ENCODE measurements at regions not wholly inside any gene's neighbourhood (a gene's known extent, or its start where the extent isn't known, plus 50 kb on each side); places are given as distances from the start of the nearest gene placed in this dataset.

DNA sequence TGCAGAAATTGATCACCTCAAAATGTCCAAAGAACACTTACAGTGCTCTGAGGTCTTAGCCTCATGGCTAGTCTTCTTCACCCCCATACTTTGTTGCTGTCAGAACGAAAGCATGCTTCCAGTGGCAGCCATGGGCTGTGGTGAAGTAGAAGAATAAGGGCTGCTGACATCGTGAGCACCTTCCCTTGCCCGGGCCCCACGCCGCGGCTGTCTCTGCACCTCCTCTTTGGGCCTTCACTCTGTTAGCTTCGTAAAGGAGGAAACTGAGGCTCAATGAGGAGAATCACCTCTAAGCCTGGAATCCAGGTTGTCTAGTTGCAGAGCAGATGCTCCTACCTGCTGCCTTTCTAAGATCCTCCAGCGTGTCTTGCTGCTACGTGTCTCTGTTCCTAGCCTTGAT lies 139.5 kb upstream of the SLC28A3 start:
- Histone ChIP-seq H3K4me3 (ENCODE audit: low read length in 2 of 2) (no peak overlapping the region), H3K4me1 (ENCODE audit: insufficient read depth, low read length) (no peaks in the 10 kb centered on the region), H3K27me3 (ENCODE audit: insufficient read depth, low read length) (no peaks in the 10 kb centered on the region), H3K9me3 (ENCODE audit: control insufficient read depth in 1 of 2, low read length in 2 of 2) (no peaks in the 10 kb centered on the region), H3K27ac (ENCODE audit: low read depth, low read length) (no peak overlapping the region), H3K36me3 (ENCODE audit: insufficient read depth, low read length) (no peaks in the 10 kb centered on the region)
- ChIA-PET POLR2A (ENCODE audit: partially characterized antibody) (no interaction called here), CTCF (ENCODE audit: partially characterized antibody) (no interaction called here)
- Mint-ChIP-seq H3K9me3 (peaks cover 0 to 5% (median 1%) of the 10 kb centered on the region in 8 donors), H3K4me1 (no peaks in the 10 kb centered on the region), H3K27ac (no peak overlapping the region), H3K27me3 (no peaks in the 10 kb centered on the region), H3K36me3 (no peaks in the 10 kb centered on the region), H3K4me3 (no peak overlapping the region)
- DNase-seq, result no peak
- intact Hi-C loops (cut with micrococcal nuclease), result no loop called here

DNA sequence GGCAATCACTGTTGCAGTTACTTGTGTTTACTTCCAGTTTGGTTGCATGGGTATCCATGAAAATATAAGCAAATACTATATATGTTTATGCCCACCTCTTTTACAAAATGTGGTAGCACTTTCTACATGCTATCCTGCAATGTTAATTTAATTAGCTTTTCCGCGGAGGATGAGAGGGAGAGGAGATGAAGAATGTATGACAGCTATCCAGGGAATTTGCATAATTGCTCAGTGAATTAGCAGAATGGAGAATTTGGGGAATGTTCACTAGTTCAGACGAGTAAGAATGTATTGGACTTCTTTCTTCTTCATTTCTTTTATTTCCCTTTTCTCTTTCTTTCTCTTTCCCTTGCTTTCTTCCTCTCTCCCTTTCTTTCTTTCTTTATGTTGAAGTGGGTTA lies 140.7 kb upstream of the SLC28A3 start:
- H3K27me3 ChIP-seq (ENCODE audit: insufficient read depth, low read length), result no peaks in the 10 kb centered on the region
- Mint-ChIP-seq H3K36me3 (no peaks in the 10 kb centered on the region), H3K9me3 (peaks cover 0 to 5% (median 1%) of the 10 kb centered on the region in 8 donors), H3K4me1 (no peaks in the 10 kb centered on the region), H3K27ac (no peak overlapping the region), H3K27me3 (no peaks in the 10 kb centered on the region), H3K4me3 (no peak overlapping the region)
- no peaks in the 10 kb centered on the region for H3K36me3 ChIP-seq (ENCODE audit: insufficient read depth, low read length)
- DNase-seq, result no peak
- intact Hi-C loops (cut with micrococcal nuclease), result no loop called here
- no peak overlapping the region for H3K4me3 ChIP-seq (ENCODE audit: low read length in 2 of 2)
- H3K4me1 ChIP-seq (ENCODE audit: insufficient read depth, low read length), result no peaks in the 10 kb centered on the region
- ChIA-PET CTCF (ENCODE audit: partially characterized antibody) (no interaction called here), POLR2A (ENCODE audit: partially characterized antibody) (no interaction called here)
- H3K27ac ChIP-seq (ENCODE audit: low read depth, low read length), result no peak overlapping the region
- H3K9me3 ChIP-seq (ENCODE audit: control insufficient read depth in 1 of 2, low read length in 2 of 2), result no peaks in the 10 kb centered on the region

DNA sequence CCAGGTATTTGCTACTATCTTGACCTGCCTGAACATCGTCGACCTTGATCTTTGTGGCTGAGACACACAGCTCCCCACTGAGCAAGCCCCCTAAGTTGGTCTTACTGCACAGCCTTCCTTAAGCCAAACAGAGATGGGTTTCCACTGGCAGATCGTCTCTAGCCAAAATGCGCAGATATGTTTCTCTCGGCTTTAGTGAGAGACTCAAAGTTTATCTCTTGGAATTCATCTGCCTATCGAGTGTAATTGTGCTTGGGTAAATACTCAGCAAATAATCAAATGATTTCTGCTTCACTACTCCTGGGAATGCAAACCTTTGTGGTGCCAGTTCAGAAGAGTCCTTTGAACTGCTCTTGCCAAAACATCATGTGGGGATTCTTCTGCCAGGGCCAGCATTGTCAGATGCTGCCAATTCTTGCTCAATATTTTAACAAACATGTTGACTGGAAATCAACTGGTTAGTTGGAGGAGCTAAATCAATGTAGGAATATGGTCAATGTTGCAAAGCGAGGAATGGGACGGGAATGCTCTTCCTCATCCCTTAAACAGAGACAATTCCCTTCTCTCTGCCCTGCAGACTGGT lies 141.2 kb upstream of the SLC28A3 start:
- intact Hi-C loops (cut with micrococcal nuclease), result no loop called here
- POLR2A ChIA-PET (ENCODE audit: partially characterized antibody), result no interaction called here
- CTCF ChIA-PET (ENCODE audit: partially characterized antibody), result no interaction called here
- DNase-seq, result no peak
- Mint-ChIP-seq H3K27ac (no peak overlapping the region), H3K4me1 (no peaks in the 10 kb centered on the region), H3K4me3 (no peak overlapping the region), H3K9me3 (peaks cover 0 to 4% (median 1%) of the 10 kb centered on the region in 8 donors), H3K36me3 (no peaks in the 10 kb centered on the region), H3K27me3 (peaks cover 0 to 1% of the 10 kb centered on the region in 2 donors)
- Histone ChIP-seq H3K36me3 (ENCODE audit: insufficient read depth, low read length) (no peaks in the 10 kb centered on the region), H3K27ac (ENCODE audit: low read depth, low read length) (no peak overlapping the region), H3K27me3 (ENCODE audit: insufficient read depth, low read length) (no peaks in the 10 kb centered on the region), H3K4me1 (ENCODE audit: insufficient read depth, low read length) (no peaks in the 10 kb centered on the region), H3K9me3 (ENCODE audit: control insufficient read depth in 1 of 2, low read length in 2 of 2) (no peaks in the 10 kb centered on the region), H3K4me3 (ENCODE audit: low read length in 2 of 2) (no peak overlapping the region)

DNA sequence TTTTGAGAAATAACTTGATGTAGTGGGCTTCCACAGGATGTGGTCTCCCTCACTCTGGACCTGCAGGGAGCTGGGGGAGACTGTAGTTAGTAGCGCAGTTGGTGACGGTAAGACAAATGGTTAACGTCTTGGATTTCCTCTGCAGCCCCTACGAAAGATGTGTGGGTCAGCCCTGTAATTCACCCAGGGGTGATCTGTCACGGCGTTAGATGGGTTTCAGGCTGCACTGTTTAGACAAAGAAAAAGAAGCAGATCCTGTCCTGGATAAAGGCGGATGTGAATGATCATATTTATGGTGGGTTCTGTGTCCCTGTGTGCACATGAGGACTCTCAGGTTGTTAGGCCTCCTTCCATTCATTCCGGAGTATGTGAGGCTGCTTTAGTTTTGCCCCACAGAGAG lies 142.0 kb upstream of the SLC28A3 start:
- Mint-ChIP-seq H3K4me3 (no peak overlapping the region), H3K4me1 (no peaks in the 10 kb centered on the region), H3K9me3 (peaks cover 0 to 4% (median 0%) of the 10 kb centered on the region in 8 donors), H3K27me3 (peaks cover 0 to 1% of the 10 kb centered on the region in 2 donors), H3K36me3 (no peaks in the 10 kb centered on the region), H3K27ac (no peak overlapping the region)
- intact Hi-C loops (cut with micrococcal nuclease), result no loop called here
- Histone ChIP-seq H3K27me3 (ENCODE audit: insufficient read depth, low read length) (no peaks in the 10 kb centered on the region), H3K9me3 (ENCODE audit: control insufficient read depth in 1 of 2, low read length in 2 of 2) (no peaks in the 10 kb centered on the region), H3K4me1 (ENCODE audit: insufficient read depth, low read length) (no peaks in the 10 kb centered on the region), H3K36me3 (ENCODE audit: insufficient read depth, low read length) (no peaks in the 10 kb centered on the region), H3K4me3 (ENCODE audit: low read length in 2 of 2) (no peak overlapping the region), H3K27ac (ENCODE audit: low read depth, low read length) (no peak overlapping the region)
- ChIA-PET POLR2A (ENCODE audit: partially characterized antibody) (no interaction called here), CTCF (ENCODE audit: partially characterized antibody) (no interaction called here)
- no peak for DNase-seq

DNA sequence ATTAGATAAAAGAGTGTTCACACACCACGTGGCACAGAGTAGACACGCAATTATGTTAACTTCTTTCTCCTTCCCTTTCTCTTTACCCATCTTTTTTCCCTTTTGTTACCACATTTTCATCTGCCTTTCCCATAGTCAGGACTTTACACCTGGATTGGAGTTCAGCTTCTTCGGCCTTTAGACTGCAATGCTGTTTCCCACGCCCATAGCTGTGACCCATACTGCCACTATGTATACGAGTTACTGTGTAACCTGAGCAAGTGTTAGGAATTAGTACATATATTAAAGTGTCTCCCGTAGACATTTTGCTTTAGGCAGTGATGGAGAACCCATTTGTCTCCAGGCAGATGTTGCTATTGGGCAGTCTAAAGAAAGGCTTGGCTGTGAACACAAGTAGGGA lies 143.6 kb upstream of the SLC28A3 start:
- no peaks in the 10 kb centered on the region for H3K9me3 ChIP-seq (ENCODE audit: control insufficient read depth in 1 of 2, low read length in 2 of 2)
- no peak for DNase-seq
- ChIA-PET POLR2A (ENCODE audit: partially characterized antibody) (no interaction called here), CTCF (ENCODE audit: partially characterized antibody) (no interaction called here)
- no peak overlapping the region for H3K4me3 ChIP-seq (ENCODE audit: low read length in 2 of 2)
- Mint-ChIP-seq H3K36me3 (no peaks in the 10 kb centered on the region), H3K27me3 (peaks cover 0 to 2% of the 10 kb centered on the region in 2 donors), H3K4me1 (no peaks in the 10 kb centered on the region), H3K4me3 (no peak overlapping the region), H3K27ac (no peak overlapping the region), H3K9me3 (peaks cover 0 to 4% (median 0%) of the 10 kb centered on the region in 8 donors)
- H3K36me3 ChIP-seq (ENCODE audit: insufficient read depth, low read length), result no peaks in the 10 kb centered on the region
- no peaks in the 10 kb centered on the region for H3K27me3 ChIP-seq (ENCODE audit: insufficient read depth, low read length)
- intact Hi-C loops (cut with micrococcal nuclease), result no loop called here
- no peak overlapping the region for H3K27ac ChIP-seq (ENCODE audit: low read depth, low read length)
- H3K4me1 ChIP-seq (ENCODE audit: insufficient read depth, low read length), result no peaks in the 10 kb centered on the region

DNA sequence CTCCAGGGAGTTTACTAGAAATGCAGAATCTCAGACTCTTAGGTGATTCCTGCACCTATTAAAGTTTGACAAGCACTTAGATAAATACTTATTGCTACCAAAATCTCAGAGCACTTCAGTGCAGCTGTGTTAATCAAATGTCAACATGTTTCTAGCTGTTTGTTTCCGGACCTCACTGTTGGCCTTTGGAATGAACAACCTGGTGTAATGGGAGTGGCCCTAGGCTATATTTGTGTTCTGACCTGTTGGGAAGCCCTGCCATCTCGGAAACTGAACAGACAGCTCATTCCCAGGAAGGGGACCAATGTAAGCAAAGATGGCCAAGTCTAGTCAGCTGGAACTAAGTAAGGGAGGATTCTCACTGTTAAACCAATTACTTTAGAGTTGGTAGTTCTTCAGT lies 145.0 kb upstream of the SLC28A3 start:
- no peak overlapping the region for H3K4me3 Mint-ChIP-seq
- no peak for DNase-seq
- H3K9me3 Mint-ChIP-seq, result no peaks in the 10 kb centered on the region
- Histone ChIP-seq H3K36me3 (ENCODE audit: insufficient read depth, low read length) (no peaks in the 10 kb centered on the region), H3K27me3 (ENCODE audit: insufficient read depth, low read length) (no peaks in the 10 kb centered on the region), H3K9me3 (ENCODE audit: control insufficient read depth in 1 of 2, low read length in 2 of 2) (no peaks in the 10 kb centered on the region), H3K4me3 (ENCODE audit: low read length in 2 of 2) (no peak overlapping the region), H3K4me1 (ENCODE audit: insufficient read depth, low read length) (no peaks in the 10 kb centered on the region), H3K27ac (ENCODE audit: low read depth, low read length) (no peak overlapping the region)
- H3K4me1 Mint-ChIP-seq, result no peaks in the 10 kb centered on the region
- H3K27me3 Mint-ChIP-seq, result peaks cover 0 to 4% of the 10 kb centered on the region in 2 donors
- H3K36me3 Mint-ChIP-seq, result no peaks in the 10 kb centered on the region
- CTCF ChIA-PET (ENCODE audit: partially characterized antibody), result no interaction called here
- intact Hi-C loops (cut with micrococcal nuclease), result no loop called here
- POLR2A ChIA-PET (ENCODE audit: partially characterized antibody), result no interaction called here
- H3K27ac Mint-ChIP-seq, result no peak overlapping the region

DNA sequence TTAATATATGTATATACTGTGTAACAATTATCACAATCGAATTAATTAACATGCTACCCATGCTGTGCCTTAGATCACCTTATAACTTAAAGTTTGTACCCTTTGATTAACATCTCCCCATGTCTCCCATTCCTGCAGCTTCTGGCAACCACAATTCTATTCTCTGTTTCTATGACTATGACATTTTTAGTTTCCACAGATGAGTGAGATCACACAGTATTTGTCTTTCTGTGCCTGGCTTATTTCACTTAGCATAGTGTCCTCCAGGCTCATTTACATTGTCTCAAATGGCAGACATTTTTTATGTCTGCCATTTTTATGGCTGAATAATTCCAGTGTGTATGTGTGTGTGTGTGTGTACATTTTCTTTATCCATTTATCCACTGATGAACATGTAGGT lies 146.1 kb upstream of the SLC28A3 start:
- no peaks in the 10 kb centered on the region for H3K9me3 Mint-ChIP-seq
- H3K27me3 ChIP-seq (ENCODE audit: insufficient read depth, low read length), result no peaks in the 10 kb centered on the region
- intact Hi-C loops (cut with micrococcal nuclease), result no loop called here
- H3K27me3 Mint-ChIP-seq, result peaks cover 0 to 4% of the 10 kb centered on the region in 2 donors
- ChIA-PET CTCF (ENCODE audit: partially characterized antibody) (no interaction called here), POLR2A (ENCODE audit: partially characterized antibody) (no interaction called here)
- no peak overlapping the region for H3K4me3 Mint-ChIP-seq
- DNase-seq, result no peak
- H3K36me3 ChIP-seq (ENCODE audit: insufficient read depth, low read length), result no peaks in the 10 kb centered on the region
- H3K27ac ChIP-seq (ENCODE audit: low read depth, low read length), result no peak overlapping the region
- no peaks in the 10 kb centered on the region for H3K4me1 Mint-ChIP-seq
- no peaks in the 10 kb centered on the region for H3K36me3 Mint-ChIP-seq
- no peaks in the 10 kb centered on the region for H3K4me1 ChIP-seq (ENCODE audit: insufficient read depth, low read length)
- H3K27ac Mint-ChIP-seq, result no peak overlapping the region
- no peak overlapping the region for H3K4me3 ChIP-seq (ENCODE audit: low read length in 2 of 2)
- no peaks in the 10 kb centered on the region for H3K9me3 ChIP-seq (ENCODE audit: control insufficient read depth in 1 of 2, low read length in 2 of 2)

DNA sequence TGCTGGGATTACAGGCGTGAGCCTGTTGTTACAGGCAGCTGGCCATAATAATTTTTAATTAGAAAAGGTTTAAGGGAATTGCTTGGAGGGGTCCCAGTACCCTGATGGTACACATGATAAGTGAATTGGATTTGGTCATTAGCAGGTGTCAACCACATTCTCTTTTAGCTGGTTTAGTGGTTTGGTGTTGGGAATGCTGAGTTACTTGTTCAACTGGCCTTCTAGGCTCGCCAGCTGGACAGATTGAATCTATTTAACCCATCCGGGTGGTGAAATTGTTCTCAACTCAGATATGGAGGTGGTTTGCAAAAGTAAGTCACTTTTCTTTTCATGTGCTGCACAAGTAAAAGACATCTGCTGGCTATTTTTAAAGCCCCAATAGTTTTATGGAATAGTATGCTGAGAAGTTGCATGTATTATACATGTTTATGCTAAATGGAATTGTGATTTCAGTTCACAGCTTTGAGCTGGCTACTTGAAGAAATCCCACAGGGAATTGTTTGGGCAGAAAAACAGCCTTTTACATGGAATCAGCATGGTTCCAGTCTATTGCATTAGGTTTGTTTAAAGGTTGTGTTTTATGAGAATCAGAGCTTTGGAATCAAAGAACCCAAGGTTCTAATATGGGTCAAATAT lies 149.8 kb upstream of the SLC28A3 start:
- no peaks in the 10 kb centered on the region for H3K36me3 Mint-ChIP-seq
- H3K4me3 ChIP-seq (ENCODE audit: low read length in 2 of 2), result no peak overlapping the region

More for the DNA sequence above, 149.8 kb upstream of the SLC28A3 start:
- DNase-seq, result no peak
- Histone ChIP-seq H3K27ac (ENCODE audit: low read depth, low read length) (no peak overlapping the region), H3K27me3 (ENCODE audit: insufficient read depth, low read length) (no peaks in the 10 kb centered on the region), H3K36me3 (ENCODE audit: insufficient read depth, low read length) (no peaks in the 10 kb centered on the region), H3K4me1 (ENCODE audit: insufficient read depth, low read length) (no peaks in the 10 kb centered on the region), H3K9me3 (ENCODE audit: control insufficient read depth in 1 of 2, low read length in 2 of 2) (no peaks in the 10 kb centered on the region)
- no peaks in the 10 kb centered on the region for H3K9me3 Mint-ChIP-seq
- H3K4me1 Mint-ChIP-seq, result no peaks in the 10 kb centered on the region
- ChIA-PET CTCF (ENCODE audit: partially characterized antibody) (no interaction called here), POLR2A (ENCODE audit: partially characterized antibody) (no interaction called here)
- intact Hi-C loops (cut with micrococcal nuclease), result no loop called here
- H3K27ac Mint-ChIP-seq, result no peak overlapping the region
- no peak overlapping the region for H3K4me3 Mint-ChIP-seq
- peaks cover 0 to 6% of the 10 kb centered on the region in 2 donors for H3K27me3 Mint-ChIP-seq
